Dedifferentiated amniotic fluid mesenchymal stem cell (primary cell): ENCODE measurements at regions not wholly inside any gene's neighbourhood (a gene's known extent, or its start where the extent isn't known, plus 50 kb on each side); places are given as distances from the start of the nearest gene placed in this dataset.
A peak's percentile ranks its signal among the peaks of the same experiment; 100 is the strongest.

Experiments
- DNase-seq: peaks from one replicate; pipeline ENCODE4 v3.0.0-alpha.2; 2016; ENCODE audit errors: extremely low spot score

DNA sequence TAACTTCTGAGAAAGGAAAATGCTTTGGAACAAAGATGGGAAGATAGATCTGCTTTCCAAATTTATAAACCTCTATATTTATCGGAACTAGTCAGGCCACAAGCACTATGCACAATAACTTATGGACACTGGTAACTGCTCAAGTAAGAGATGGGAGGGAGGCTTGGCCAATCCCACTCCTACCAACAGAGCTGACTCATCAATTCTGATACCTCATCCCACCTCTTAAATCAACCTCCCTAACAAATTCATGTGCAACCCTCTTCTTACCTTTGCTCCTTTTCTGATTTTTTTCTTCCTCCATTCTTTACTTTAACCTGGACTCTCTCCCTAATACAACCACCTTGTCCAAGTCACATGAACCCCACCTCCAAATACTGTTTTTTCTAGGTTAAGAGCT, 289.9 kb upstream of the FAM241A start:
- DNase-seq = no peak

DNA sequence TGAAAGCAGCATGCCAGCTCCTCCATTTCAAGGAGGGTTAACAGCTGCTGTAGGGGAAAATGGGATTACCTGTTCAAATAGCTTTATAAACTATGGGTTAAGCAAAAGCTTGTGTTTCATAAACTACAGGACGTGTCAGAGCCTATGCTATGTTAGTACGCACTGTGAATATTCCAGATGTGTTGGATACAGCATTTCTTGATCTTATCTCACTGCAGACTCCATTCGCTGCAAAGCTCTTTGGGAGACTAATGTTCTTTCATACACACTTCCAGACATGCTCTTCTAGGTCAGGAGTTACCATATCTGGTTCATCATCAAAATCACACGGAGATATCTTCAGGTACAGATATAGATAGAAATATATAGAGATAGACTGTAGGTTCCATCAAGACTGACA, 281.2 kb upstream of the FAM241A start:
- no peak for DNase-seq

DNA sequence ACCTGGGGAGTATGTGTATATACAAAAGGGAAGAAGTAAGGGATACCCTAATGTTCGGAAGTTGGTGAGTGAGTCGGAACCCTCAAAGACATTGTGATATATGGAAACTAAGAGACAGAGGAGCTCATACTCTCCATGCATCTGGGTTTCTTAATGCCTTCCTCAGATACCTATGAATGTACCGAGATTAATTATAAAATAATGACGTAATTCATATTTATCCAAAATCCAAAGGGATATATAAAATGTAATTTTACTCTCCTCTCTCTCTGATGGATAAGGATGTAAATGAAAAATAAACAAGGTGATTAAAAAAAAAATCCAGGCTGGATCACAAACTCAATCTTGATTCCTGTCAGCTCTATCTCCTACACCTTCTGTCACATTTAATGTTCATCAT, 275.9 kb upstream of the FAM241A start:
- no peak for DNase-seq

DNA sequence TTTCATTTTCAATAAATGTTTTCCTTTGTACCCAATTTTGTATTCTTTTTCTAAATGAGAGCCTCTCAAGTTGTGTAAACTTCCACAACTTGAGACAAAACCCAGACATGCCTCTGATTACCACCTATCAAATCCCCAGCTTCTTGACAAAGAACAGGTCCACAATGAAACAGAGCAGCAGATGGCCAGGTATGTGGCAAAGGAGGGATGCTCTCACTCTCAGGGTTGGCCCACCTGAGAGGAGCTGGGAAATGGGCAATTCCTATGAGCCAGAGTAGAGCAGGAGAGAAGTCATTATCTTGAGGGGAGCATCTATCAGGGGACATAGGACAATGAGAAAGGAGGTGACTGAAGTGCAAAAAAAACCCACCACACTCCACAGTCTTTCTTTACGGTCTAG, 273.5 kb upstream of the FAM241A start:
- no peak for DNase-seq

DNA sequence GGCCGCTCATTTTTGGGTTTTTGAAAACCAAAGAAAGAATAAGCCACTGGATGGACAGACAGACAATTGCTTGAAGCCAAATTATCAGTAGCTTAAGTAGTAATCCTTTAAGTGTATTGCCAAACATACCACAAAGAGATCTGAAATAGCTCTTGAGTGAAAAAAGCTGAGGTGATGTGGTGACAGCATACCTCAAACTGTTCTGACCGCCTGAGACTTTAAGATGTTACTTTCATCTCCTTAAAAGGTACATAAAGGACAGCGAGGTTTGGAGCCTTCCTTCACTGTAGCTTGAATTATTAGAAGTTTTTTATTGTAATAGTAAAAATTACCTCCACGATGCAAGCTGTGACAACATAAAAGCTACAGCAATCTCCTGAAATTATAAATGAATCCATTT, 271.5 kb upstream of the FAM241A start:
- DNase-seq = no peak

DNA sequence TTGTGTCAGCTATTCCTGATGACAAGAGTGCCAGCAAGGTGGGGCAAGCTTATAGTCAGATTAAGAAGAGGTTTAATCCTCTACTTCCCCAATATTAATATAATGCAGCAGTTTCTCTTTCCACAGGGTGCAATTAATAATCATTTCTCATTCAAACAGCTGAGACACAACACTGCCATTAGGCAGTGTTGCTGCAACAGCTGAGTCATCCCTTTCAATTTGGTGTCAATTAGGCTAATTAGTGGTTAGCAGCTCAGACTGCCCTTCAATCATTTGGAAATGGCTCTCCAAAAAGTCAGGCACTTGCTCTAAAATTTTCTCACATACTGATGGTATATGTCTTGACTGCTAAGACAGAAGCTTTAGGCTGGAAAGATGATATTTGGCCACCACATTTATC, 265.7 kb upstream of the FAM241A start:
- DNase-seq = no peak

DNA sequence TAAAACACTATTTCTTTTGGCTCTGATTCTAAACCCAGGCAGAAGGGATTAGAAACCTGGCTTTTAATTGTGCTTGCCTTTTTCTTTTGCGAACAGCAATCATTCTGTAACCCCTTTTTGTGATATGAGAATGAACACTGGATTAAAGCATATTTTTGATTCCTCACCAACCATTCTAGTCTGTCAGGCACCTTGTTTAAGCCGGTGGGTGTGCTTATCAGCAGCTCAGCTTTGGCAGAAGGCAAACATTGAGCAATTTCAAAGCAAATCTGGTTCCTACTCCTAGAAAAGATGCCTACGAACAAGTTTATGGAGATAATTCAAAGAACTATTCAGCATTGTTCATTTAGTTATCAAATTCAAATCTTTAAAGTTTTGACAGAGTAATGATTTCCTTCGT, 265.1 kb upstream of the FAM241A start:
- no peak for DNase-seq

DNA sequence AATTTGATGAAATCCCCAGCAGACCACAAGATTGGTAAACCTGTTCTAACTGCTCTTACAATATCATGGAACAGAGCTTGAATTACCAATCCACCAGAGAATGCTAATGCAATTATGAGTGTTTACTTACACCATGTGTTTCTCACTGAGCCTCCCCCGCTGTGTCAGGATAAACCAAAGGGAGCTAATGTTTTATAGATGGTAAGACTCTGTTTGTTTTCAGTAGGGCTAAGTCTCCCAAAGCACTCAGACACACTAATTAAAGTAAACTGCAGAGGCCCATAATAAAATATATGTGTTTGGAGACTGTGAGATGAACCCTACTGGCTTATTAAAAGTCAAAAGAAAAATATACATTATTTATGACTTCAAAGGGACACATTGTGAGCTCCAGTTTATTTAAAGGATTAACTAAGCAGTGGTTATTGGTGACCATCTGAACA, 261.7 kb upstream of the FAM241A start:
- no peak for DNase-seq

DNA sequence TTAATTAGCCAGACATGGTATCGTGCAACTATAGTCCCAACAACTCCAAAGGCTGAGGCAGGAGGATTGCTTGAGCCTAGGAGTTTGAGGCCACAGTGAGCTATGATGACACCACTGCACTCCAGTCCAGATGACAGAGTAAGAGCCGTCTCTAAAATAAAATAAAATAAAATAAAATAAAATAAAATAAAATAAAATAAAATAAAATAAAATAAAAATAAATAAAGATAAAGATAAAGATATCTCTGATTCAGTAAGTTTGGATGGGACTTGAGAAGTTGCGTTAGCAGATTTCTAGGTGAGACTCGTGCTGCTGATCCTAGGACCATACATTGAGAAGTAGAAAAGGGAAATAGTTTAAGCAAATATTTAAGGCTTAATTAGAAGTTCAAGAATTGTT, 254.8 kb upstream of the FAM241A start:
- DNase-seq = no peak

DNA sequence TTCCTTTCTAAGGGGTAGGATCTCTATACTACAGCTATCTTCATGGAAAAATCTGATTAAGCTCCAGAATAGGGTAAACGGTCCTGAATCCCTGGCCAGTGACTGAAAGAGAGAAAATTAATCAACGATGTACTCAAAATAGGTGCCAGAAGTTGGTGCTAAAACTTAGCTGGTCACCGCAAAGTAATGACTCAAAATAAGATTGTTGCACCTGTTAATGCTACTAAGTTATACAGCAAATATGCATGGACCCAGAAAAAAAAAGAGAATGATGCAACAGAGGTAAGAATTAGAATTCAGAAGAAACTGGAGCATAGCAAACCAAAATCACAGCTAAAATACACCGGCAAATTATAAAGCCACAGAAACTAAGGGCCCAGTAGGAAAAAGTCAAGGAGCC, 239.7 kb upstream of the FAM241A start:
- DNase-seq = no peak

DNA sequence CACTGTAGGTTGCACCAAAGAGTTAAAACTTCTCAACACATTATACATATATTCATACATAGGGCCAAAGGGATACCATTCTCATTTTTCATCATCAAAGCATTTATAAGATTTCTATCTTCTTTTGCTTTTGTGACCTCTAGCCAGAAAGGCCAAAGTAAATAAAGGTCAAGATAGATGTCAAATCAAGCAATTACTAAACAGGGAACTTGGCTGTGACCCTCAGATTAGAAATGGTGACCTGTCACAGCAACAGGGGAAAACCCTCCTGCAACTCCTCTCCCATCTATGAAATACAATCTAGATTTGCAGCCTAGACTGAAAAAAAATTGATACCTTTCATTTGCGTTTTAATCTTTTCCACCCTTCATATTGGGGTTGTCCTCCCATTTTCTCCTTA, 225.6 kb upstream of the FAM241A start:
- DNase-seq = no peak

DNA sequence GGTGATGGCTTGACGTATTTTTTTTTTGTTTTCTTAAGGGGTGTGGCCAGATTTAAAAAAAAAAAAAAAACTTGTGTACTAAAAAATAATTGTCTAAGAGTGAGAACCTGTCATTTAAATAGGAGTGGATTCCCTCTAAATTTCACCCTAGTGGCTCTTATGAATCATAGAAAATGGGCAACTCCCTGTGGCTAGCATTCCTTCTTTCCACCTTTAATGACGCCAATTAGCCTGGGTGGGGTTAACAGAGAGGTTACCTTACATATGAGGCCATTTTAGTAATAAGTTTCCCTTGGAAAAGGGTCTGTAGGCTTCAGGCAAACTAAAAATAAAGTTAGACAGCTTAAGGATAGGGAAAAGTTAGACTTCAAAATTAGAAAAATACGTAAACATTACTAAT, 223.5 kb upstream of the FAM241A start:
- DNase-seq = no peak

DNA sequence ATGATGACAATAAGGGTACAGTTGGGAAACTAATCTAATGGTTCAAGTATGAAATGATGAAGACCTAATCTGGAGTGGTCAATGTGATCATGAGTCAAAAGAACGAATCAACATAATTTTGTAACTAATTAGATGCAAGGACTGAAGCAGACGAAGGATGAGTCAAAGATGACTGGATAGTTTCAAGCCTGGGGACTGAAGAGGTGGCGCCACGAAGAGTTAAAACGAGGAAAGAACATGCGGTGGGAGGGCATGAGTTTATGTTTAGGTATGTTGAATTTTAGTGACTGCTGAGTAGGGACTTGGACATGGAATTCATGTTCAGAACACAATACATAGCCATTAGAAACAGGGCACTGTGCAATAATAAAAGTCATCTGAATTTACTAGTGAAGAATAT, 221.5 kb upstream of the FAM241A start:
- no peak for DNase-seq

DNA sequence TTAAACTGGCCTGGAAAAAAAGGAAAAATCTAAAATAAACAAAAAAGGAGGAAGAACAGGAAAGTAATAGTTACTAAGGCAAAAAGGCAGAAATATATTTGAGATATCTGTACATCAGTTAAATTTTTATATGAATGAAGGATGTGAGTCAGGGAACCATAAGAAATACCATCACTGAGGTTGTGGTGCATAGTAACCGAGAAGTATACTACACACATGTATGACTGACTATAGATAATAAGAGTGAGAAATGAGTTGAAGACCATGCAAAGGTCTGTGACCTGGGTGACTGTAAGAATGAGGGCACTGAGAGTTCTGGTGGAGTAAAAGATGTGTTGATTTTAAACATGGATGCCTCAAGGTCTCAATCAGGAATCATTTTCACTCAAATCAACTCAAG, 220.6 kb upstream of the FAM241A start:
- no peak for DNase-seq

DNA sequence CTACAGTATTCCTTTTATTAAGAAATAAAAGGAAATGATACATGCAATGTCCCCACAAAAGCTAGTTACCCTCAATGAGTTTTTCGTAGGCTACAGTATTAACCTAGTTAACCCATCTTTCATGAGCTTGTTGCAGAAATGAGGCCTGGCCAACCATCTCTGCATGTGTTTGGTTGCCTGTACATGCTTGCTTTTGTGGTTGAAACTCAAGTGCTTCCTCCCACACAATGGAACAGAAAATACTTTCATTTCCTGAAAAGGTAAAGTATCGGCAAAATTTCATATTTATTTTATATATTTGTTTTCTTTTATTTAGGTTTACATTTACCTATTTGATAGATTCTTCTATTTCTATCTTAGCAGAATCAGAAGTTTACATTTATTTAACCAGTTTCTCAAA, 214.6 kb upstream of the FAM241A start:
- no peak for DNase-seq

DNA sequence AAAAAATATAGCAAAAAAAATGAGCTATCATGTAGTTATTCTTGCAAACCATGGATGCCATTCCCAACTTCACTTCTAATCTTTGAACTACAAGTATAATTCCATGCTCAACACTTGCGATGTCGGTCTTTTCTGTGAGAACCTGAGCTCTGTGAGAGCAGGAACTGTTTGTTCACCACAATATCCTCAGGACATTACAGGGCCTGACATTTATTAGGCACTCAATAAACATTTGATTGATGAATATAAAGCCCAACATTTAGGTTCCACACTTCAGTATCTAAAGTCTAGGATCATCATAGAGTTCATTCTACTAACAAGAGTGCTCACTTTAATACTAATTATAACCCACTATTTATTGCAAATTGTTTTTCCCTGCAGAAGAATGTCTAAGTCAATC, 211.6 kb upstream of the FAM241A start:
- no peak for DNase-seq

DNA sequence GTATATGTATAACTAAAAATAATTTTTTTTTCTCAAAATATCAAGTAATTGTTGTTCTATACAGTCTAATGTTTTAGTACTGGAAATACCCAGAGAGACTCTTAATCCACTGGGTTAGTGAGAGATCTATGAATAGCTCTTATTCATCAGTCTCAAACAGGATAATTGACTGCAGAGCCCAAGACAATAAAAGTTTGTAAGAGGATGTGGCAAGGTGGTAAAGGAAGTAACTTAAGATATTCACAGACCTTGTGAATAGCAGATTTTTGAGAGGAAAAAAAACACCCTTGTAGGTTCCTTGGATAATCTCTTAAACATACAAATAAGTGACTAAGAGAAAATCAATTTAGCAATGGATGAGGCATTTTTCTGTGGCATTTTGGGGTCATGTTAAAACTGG, 210.9 kb upstream of the FAM241A start:
- DNase-seq = no peak

DNA sequence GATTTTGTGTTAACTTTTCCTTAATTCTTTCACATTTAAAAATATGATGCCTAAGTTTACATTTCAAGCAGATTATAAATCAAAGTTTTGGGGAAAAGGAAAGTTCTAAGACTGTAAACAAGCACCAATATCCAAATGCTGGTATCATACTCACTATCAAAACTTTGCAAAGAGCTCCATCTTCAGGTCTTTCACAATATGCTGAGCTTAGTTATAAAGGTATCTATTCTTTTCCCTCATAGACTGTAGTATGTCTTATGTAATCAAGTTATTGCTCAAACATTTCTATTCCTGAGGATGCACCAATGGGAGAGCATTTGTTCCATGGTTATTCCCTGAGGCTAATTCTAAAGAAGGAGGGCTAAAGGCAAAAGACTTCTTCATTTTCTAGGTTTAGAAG, 207.9 kb upstream of the FAM241A start:
- peak; percentile 20 for DNase-seq

DNA sequence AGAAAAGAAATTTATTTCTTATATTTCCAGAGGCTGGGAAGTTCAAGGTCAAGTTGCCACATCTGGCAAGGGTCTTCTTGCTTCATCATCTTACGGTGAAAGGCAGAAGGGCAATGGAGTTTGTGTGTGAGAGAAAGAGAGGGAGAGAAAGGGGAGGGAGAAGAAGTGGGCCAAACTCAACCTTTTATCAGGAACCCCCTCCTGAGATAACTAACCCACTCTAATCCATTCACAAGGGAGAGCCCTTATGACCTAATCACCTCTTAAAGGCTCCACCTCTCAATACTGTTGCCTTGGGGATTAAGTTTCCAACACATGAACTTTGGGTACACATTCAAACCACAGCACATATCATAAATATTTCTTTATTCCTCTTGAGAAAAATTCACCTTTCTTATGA, 203.3 kb upstream of the FAM241A start:
- no peak for DNase-seq

DNA sequence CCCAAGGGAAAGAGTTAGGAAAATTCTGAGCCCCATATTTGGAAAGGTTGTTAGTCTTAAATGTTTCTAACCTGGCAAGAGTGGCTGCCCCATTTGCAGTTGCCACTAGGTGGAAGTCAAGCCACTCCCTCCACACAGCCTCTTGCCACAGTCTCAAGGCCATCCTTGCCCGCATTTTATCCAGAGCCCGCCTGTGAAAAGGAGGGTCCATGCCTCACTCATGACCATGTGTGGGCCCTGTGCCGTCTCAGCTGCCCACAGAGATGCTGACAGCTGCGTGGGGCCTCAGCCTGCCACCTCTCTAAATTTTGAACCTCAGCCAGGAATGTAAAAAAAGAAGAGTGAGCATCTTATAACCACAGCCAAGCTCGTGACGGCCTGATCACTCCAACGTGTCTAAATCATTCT, 201.5 kb upstream of the FAM241A start:
- DNase-seq = no peak

DNA sequence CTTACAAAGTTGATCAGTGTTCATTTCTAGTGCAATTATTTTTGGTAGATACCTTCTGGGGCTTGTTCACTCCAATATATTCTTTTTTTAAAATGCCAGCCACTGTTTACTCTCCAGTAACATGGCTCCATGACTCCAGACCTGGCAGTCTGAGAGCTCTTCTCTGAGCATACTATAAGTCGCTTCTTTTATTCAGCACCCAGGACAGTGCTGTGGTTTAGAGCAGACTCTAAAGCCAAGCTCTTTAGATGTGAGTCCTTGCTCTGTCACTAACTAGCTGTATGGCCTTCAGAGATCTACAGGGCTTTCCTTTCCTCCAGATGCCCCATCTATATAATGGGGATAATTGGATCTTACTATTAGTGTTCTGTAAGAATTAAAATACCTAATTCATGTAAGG, 200.2 kb upstream of the FAM241A start:
- DNase-seq = no peak

DNA sequence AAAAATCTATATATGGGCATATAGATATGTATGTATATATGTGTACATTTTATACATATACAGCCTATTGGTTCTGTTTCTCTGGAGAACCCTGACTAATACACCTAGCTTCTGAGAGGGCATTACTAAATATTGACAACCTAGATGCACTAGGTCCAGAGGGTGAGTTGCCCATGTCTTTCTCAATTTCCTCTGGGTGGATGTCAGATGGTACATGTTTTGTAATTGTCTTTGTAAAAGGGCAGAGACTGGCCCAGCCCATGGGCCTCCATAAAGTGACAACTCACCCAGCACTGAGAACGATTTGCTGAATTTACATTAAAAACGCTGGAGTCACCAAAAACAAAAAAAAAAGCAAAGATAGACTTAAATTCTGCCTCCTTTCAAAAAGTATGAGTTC, 198.5 kb upstream of the FAM241A start:
- no peak for DNase-seq

DNA sequence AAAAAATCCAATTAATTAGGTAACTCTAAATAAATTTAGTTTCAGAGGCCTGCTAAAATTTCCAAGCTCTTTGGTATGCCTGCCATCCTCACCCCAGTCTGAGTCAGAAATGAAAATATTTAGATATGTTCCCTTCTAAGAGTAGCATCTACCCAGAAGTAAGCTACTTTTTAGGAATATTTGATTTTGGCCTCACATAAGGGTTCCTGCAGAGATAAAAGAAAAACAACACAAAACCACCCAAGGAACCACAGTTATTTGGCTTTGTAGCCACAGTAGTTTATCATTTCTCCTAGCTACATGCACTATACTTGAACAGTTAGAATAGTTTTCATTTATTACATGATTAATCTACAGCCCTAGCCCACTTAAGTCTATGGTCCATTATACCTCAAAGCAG, 192.6 kb upstream of the FAM241A start:
- DNase-seq = no peak

DNA sequence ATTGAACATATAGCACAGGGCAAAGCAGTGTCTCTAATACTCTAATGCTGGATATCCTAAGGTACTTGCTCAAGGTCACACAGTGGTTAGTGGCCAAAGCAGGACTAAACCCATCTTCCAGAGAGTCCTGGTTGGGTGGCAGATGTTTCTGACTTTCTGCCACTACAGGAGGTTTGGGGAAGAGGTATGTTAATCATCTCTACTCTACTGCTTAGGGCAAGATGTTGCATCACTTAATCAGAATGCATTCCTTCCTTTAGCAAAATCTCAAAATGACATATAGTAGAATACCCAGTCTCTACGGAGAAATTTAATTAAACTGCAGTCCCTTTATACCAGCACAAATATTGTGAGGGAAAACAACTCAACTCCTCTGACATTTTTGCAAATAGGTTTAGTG, 190.7 kb upstream of the FAM241A start:
- DNase-seq = no peak

DNA sequence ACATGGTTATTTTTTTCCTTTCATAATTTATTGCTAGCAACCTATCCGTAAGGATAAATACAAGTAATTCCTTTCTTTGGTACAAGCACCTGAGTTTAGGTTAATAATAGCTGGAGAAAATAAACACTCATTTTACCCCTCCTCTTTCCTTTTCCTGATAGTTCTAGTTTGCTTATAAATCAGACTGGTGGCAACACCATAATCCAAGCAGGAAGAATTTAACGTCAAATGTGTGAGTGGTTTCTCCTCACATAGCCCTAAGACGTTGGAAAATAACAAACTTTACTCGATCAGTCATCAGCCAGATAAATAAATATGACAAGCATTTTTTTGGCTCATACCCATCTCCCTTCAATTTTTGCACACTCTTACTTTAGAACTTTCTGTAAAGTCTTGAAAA, 190.3 kb upstream of the FAM241A start:
- DNase-seq = no peak
